ENCODE measurements at regions not wholly inside any gene's neighbourhood (a gene's known extent, or its start where the extent isn't known, plus 50 kb on each side); places are given as distances from the start of the nearest gene placed in this dataset.
"Not testable (repeated sequence)": the region's sequence is repeated elsewhere in the genome, so short reads cannot be mapped to it uniquely, and the experiment has no call there.

- WGBS, 2 experiments (ENCODE audit: insufficient coverage in 2 of 2), result 50 to 100% methylated on average over 1 to 2 of the region's 2 CpGs
- Histone ChIP-seq H3K27ac (ENCODE audit: low read depth, low read length, severe bottlenecking) (no peak overlapping the region), H3K36me3 (ENCODE audit: control insufficient read depth, insufficient read depth, low read length) (no peaks in the 10 kb centered on the region), H3K4me1 (ENCODE audit: control insufficient read depth, insufficient read depth, low read length, poor library complexity, severe bottlenecking) (no peaks in the 10 kb centered on the region), H3K9me3 (ENCODE audit: control insufficient read depth, low read length) (no peaks in the 10 kb centered on the region), H3K4me3 (ENCODE audit: extremely low read depth, insufficient read depth, low read length, poor library complexity, severe bottlenecking) (no peak overlapping the region)
Measured at GRCh38 chr4:177237291-177237690, 72.4 kb upstream of the NEIL3 start.

- WGBS, 2 experiments (ENCODE audit: insufficient coverage in 2 of 2), result 83% methylated on average over 1 of the region's 1 CpG; no CpG with 5 or more reads in 1 of the 2 experiments
- H3K4me1 ChIP-seq (ENCODE audit: control insufficient read depth, insufficient read depth, low read length, poor library complexity, severe bottlenecking), result no peaks in the 10 kb centered on the region
- no peak overlapping the region for H3K27ac ChIP-seq (ENCODE audit: low read depth, low read length, severe bottlenecking)
- H3K36me3 ChIP-seq (ENCODE audit: control insufficient read depth, insufficient read depth, low read length), result no peaks in the 10 kb centered on the region
- H3K9me3 ChIP-seq (ENCODE audit: control insufficient read depth, low read length), result no peaks in the 10 kb centered on the region
- no peak overlapping the region for H3K4me3 ChIP-seq (ENCODE audit: extremely low read depth, insufficient read depth, low read length, poor library complexity, severe bottlenecking)
Measured at GRCh38 chr4:177239477-177239876, 70.2 kb upstream of the NEIL3 start.

DNA sequence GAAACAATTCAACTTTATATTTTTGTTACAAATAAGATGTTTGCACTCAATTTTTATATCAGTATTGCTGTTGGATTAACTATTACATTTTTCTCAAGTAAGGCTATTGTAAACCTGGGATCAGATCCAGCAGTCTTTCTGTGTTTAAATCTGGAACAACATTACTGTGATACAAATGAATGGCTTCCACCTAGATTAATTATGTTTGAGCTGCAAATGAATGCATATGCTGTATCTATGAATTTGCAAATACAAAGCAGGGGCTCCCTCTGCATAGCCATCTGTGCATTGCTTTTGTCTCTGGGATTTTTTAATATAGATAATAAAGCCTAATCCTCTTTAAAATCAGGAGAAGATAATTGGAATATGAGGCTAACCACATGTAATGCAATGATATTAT, 69.8 kb upstream of the NEIL3 start:
- H3K9me3 ChIP-seq (ENCODE audit: control insufficient read depth, low read length), result no peaks in the 10 kb centered on the region
- no peak overlapping the region for H3K27ac ChIP-seq (ENCODE audit: low read depth, low read length, severe bottlenecking)
- H3K36me3 ChIP-seq (ENCODE audit: control insufficient read depth, insufficient read depth, low read length), result no peaks in the 10 kb centered on the region
- H3K4me3 ChIP-seq (ENCODE audit: extremely low read depth, insufficient read depth, low read length, poor library complexity, severe bottlenecking), result no peak overlapping the region
- H3K4me1 ChIP-seq (ENCODE audit: control insufficient read depth, insufficient read depth, low read length, poor library complexity, severe bottlenecking), result no peaks in the 10 kb centered on the region

DNA sequence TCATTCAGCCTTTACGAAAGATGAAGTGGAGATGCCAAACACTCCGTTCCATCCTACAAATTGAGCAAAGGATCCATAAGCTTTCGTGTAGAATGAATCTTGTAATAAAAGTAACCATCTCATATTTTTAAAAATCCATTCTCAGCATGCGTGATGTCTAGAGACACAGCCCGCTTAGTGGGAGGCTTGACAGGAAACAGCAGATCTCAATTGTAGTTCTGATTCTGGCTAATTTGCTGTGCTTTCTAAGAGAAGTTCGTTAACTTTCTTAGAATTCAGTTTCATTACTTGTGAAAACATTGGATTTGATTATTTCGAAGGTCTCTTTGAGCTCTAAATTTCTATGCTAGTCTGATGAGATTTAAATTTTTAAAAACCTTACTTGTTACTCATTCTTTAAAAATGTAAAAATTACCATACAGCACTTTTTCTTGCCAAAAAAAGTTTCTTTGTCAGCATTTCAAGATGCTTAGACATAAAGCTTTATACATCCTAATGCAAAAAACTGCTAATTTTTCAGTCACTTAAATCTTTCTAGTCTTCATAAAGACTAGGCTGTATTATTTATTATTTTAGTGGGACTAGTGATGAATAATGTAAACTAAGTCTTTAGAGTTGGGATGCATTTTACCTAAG, 66.9 kb upstream of the NEIL3 start:
- 83 to 100% methylated on average over 1 to 2 of the region's 7 CpGs for whole genome bisulfite sequencing, 2 experiments (ENCODE audit: insufficient coverage in 2 of 2)
- H3K9me3 ChIP-seq (ENCODE audit: control insufficient read depth, low read length), result no peaks in the 10 kb centered on the region
- no peaks in the 10 kb centered on the region for H3K4me1 ChIP-seq (ENCODE audit: control insufficient read depth, insufficient read depth, low read length, poor library complexity, severe bottlenecking)
- H3K4me3 ChIP-seq (ENCODE audit: extremely low read depth, insufficient read depth, low read length, poor library complexity, severe bottlenecking), result no peak overlapping the region
- no peaks in the 10 kb centered on the region for H3K36me3 ChIP-seq (ENCODE audit: control insufficient read depth, insufficient read depth, low read length)
- H3K27ac ChIP-seq (ENCODE audit: low read depth, low read length, severe bottlenecking), result no peak overlapping the region

DNA sequence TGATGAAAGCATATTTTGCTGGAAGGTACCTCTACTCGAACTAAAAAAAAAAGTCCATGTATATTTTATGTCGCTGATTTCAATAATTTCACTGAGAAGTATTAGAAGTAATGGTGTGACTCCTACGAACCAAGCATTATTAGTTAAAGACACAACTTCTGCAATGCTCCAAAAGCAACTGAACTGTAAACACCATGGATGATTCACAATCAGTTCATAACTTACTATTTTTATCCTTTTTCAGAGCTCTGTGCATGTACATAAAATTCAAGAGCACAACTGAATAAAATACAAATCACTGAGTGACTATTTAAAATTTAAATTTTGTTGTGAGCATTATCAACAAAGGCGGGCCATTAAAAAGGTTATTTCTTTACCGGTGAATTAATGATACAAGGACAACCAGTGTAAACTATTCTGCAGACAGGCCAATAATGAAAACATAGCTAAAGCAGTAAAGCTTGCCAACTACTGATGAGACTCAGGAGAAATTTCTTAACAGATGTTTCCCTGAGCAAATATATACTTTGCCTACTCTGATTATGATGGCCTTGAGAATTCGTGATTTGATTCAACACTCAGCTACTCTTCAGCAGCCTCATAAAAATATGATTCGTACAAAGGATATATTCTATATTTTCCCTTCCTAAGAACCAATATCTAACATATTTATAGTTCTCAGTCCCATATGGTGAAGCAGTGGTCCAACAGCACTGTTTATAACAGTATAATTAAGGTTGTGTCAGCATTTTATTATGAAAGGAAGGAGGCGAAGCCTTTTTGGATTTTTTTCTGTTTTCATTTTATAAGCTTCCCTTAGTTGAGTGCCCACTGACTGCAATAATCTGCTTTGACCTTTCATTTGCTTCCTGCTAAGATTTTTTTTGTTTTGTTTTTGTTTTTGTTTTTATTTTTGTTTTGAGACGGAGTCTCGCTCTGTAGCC, 62.8 kb upstream of the NEIL3 start:
- H3K36me3 ChIP-seq (ENCODE audit: control insufficient read depth, insufficient read depth, low read length), result no peaks in the 10 kb centered on the region
- no peak overlapping the region for H3K27ac ChIP-seq (ENCODE audit: low read depth, low read length, severe bottlenecking)
- 89 to 100% methylated on average over 1 to 3 of the region's 10 CpGs for WGBS, 2 experiments (ENCODE audit: insufficient coverage in 2 of 2)
- H3K4me1 ChIP-seq (ENCODE audit: control insufficient read depth, insufficient read depth, low read length, poor library complexity, severe bottlenecking), result no peaks in the 10 kb centered on the region
- H3K9me3 ChIP-seq (ENCODE audit: control insufficient read depth, low read length), result no peaks in the 10 kb centered on the region
- no peak overlapping the region for H3K4me3 ChIP-seq (ENCODE audit: extremely low read depth, insufficient read depth, low read length, poor library complexity, severe bottlenecking)

DNA sequence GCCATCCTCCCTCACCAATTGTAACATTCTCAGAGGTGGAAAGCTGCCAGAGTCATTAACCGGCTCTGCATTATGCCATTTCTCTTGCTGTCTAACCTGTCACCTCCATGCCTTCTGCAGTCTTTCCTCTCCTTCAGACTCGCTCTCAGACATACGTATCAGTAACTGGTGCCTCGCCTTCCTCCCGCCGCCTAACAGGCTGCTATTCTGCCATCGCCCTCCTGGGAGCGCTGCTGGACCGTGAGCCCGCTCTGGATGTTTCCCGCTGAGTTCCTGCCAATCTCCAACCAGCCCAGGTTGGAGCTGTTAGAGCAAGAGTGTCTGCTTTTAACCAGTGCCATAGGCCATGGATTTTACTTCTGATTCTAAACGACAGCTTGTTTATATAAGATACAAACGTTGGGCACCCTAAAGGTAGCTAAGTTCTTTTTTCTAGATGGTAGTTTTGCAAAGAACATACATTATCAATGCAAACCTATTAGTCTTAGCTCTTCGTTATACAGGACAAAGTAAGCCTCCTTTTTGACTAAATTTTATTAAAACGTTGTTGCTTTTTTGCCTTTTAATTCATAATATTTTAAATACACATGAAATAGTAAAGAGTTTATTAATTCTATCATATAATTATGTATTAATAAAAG, 59.5 kb upstream of the NEIL3 start:
- Histone ChIP-seq H3K4me3 (ENCODE audit: extremely low read depth, insufficient read depth, low read length, poor library complexity, severe bottlenecking) (no peak overlapping the region), H3K27ac (ENCODE audit: low read depth, low read length, severe bottlenecking) (no peak overlapping the region), H3K9me3 (ENCODE audit: control insufficient read depth, low read length) (no peaks in the 10 kb centered on the region), H3K4me1 (ENCODE audit: control insufficient read depth, insufficient read depth, low read length, poor library complexity, severe bottlenecking) (no peaks in the 10 kb centered on the region), H3K36me3 (ENCODE audit: control insufficient read depth, insufficient read depth, low read length) (no peaks in the 10 kb centered on the region)
- WGBS, 2 experiments (ENCODE audit: insufficient coverage in 2 of 2), result 5 to 6% methylated on average over 5 to 11 of the region's 15 CpGs

GRCh38 chr4:177251237-177251636, 58.4 kb upstream of the NEIL3 start:
- Histone ChIP-seq H3K36me3 (ENCODE audit: control insufficient read depth, insufficient read depth, low read length) (no peaks in the 10 kb centered on the region), H3K9me3 (ENCODE audit: control insufficient read depth, low read length) (no peaks in the 10 kb centered on the region), H3K4me3 (ENCODE audit: extremely low read depth, insufficient read depth, low read length, poor library complexity, severe bottlenecking) (no peak overlapping the region), H3K4me1 (ENCODE audit: control insufficient read depth, insufficient read depth, low read length, poor library complexity, severe bottlenecking) (no peaks in the 10 kb centered on the region), H3K27ac (ENCODE audit: low read depth, low read length, severe bottlenecking) (no peak overlapping the region)
- 77 to 91% methylated on average over 4 to 6 of the region's 7 CpGs for WGBS, 2 experiments (ENCODE audit: insufficient coverage in 2 of 2)

DNA sequence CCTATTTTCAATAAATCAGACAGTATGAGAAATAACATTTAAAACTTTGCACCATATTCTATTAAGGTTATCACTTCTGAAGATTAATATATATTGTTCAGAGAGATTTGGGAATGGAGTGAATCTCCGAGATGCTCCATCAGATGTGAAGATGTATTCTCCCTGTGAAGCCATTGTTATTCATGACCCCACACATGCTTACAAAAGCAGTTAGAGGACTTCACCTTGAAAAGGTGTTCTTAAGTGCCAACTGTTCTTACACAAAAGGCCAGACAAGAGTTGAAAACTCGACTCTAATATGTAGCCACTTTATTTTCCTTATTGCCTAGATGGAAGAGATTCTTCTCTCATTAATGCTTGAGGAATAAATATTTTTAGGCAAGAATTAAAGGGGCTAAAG, 54.3 kb upstream of the NEIL3 start:
- Histone ChIP-seq H3K27ac (ENCODE audit: low read depth, low read length, severe bottlenecking) (no peak overlapping the region), H3K4me3 (ENCODE audit: extremely low read depth, insufficient read depth, low read length, poor library complexity, severe bottlenecking) (no peak overlapping the region), H3K36me3 (ENCODE audit: control insufficient read depth, insufficient read depth, low read length) (no peaks in the 10 kb centered on the region), H3K4me1 (ENCODE audit: control insufficient read depth, insufficient read depth, low read length, poor library complexity, severe bottlenecking) (no peaks in the 10 kb centered on the region), H3K9me3 (ENCODE audit: control insufficient read depth, low read length) (no peaks in the 10 kb centered on the region)
- 43% methylated on average over 1 of the region's 2 CpGs; no CpG with 5 or more reads in 1 of the 2 experiments for WGBS, 2 experiments (ENCODE audit: insufficient coverage in 2 of 2)

GRCh38 chr4:177256950-177257349, 52.7 kb upstream of the NEIL3 start:
- Histone ChIP-seq H3K4me3 (ENCODE audit: extremely low read depth, insufficient read depth, low read length, poor library complexity, severe bottlenecking) (no peak overlapping the region), H3K27ac (ENCODE audit: low read depth, low read length, severe bottlenecking) (no peak overlapping the region), H3K4me1 (ENCODE audit: control insufficient read depth, insufficient read depth, low read length, poor library complexity, severe bottlenecking) (no peaks in the 10 kb centered on the region), H3K36me3 (ENCODE audit: control insufficient read depth, insufficient read depth, low read length) (no peaks in the 10 kb centered on the region), H3K9me3 (ENCODE audit: control insufficient read depth, low read length) (no peaks in the 10 kb centered on the region)
- 64 to 73% methylated on average over 2 to 3 of the region's 6 CpGs for WGBS, 2 experiments (ENCODE audit: insufficient coverage in 2 of 2)

DNA sequence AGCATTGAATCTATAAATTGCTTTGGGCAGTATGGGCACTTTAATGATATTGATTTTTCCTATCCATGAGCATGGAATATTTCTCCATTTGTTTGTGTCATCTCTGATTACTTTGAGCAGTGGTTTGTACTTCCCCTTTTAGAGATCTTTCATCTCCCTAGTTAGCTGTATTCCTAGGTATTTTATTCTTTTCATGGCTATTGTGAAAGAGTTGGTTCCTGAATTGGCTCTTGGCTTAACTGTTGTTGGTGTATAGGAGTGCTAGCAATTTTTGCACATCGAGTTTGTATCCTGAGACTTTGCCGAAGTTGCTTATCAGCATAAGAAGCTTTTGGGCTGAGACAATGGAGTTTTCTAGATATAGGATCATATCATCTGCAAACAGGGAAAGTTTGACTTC, 50.2 kb upstream of the NEIL3 start:
- H3K4me3 ChIP-seq (ENCODE audit: extremely low read depth, insufficient read depth, low read length, poor library complexity, severe bottlenecking); H3K4me1 ChIP-seq (ENCODE audit: control insufficient read depth, insufficient read depth, low read length, poor library complexity, severe bottlenecking); H3K36me3 ChIP-seq (ENCODE audit: control insufficient read depth, insufficient read depth, low read length); H3K9me3 ChIP-seq (ENCODE audit: control insufficient read depth, low read length); H3K27ac ChIP-seq (ENCODE audit: low read depth, low read length, severe bottlenecking): not testable (repeated sequence)
- 100% methylated on average over 1 of the region's 2 CpGs; no CpG with 5 or more reads in 1 of the 2 experiments for WGBS, 2 experiments (ENCODE audit: insufficient coverage in 2 of 2)

All from mesodermal cell (in vitro differentiated cells).